IPS DF 4.7 (cell line): ENCODE measurements at regions not wholly inside any gene's neighbourhood (a gene's known extent, or its start where the extent isn't known, plus 50 kb on each side); places are given as distances from the start of the nearest gene placed in this dataset.
"Not testable (repeated sequence)": the region's sequence is repeated elsewhere in the genome, so short reads cannot be mapped to it uniquely, and the experiment has no call there.

Experiments used
- DNase-seq: peaks from one replicate; pipeline ENCODE4 v3.0.0-alpha.2; 2013; ENCODE audit warnings: low spot score; ENCODE audit errors: extremely low read depth

GRCh38 chr10:23493711-23494110 lies 54.8 kb downstream of the OTUD1 start:
- DNase-seq, result no peak

GRCh38 chr10:23496727-23497126 lies 57.9 kb downstream of the OTUD1 start:
- DNase-seq, result no peak

- DNase-seq, result no peak
Measured at GRCh38 chr10:23499372-23500132, 60.7 kb downstream of the OTUD1 start.

DNA sequence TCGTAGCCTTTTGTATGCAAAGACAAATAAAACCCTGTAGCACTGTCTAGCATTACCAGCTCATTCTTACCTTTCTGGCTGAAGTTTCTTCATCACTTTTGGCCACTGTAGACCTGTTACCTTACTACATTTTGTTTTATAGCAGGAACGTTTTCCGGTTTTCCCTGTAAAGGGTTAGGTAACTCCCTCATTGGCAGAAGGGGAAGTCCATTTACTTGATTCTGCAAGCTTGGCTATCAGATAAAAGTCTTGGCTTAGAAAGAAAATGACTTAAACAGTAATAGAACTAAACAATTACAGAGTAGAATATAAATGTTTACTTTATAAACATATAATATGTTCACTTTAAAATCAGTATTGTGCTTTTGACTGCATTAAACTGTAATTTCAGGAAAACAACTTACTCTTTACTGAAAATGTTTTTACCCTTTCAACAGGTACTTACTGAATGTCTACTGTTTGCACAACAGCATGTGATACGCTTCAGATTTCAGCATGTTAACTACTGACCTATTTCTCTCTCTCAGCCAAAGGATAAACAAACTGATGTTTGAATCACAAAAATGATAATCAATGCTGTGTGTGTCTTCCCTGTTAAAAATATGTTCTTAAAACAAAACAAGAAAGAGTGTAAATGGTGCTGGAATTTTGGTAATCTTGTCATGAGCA lies 67.1 kb downstream of the OTUD1 start:
- no peak for DNase-seq

DNA sequence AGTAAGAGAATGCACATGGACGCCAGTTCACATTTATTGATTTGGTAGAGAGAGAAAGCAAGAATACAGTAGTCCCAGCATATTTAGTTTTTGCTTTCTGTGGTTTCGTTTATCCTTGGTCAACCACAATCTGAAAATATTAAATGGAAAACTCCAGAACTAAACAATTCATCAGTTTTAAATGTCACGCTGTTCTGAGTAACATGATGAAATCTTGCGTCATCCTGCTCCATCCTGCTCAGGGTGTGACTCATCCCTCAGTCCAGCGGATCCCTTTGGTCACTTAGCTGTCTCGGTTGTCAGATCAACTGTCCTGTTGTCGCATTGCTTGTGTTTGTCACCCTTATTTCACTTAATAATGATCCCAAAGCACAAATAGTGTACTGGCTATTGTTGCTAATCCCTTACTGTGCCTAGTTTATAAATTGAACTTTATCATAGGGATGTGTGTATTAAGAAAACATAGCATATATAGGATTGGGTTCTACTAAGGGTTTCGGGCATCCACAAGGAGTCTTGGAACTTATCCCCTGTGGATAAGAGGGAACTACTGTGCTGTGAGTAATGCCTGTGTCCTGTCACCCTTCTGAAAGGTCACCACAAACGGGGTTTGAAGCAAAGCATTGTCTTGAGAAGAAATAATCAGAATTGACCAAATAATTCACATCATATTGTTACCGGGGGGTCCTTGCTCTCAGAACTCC lies 73.6 kb downstream of the OTUD1 start:
- no peak for DNase-seq

DNA sequence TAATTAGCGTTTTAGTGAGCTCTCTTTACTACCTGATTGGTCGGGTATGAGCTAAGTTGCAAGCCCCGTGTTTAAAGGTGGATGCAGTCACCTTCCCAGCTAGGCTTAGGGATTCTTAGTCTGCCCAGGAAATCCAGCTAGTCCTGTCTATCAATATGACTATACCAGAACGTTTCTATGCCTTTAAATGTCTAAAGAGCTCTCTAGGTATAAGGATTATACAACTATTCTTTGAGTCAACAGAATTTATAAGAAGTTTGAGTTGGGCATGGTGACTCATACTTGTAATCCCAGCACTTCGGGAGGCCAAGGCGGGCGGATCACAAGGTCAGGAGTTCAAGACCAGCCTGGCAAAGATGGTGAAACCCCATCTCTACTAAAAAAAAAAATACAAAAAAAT lies 74.7 kb downstream of the OTUD1 start:
- not testable (repeated sequence) for DNase-seq

DNA sequence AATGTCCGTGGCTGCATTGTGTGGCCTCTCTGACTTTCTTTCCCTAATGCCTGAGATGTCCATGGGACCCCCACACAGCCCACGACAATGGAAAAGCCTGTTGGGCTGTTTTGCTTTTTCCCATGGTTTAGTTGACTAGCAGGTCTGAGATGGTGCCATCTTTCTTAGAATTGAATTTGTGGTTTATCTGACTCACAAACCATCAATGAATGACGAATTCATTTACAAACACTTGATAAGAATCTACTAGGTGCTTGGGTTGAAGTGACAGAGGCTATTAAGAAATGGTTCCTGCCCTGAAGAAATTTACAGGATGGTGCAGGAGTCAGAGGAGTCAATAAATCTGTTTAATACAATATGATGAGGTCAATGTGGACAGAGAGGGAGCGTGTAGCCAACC lies 75.4 kb downstream of the OTUD1 start:
- no peak for DNase-seq

DNA sequence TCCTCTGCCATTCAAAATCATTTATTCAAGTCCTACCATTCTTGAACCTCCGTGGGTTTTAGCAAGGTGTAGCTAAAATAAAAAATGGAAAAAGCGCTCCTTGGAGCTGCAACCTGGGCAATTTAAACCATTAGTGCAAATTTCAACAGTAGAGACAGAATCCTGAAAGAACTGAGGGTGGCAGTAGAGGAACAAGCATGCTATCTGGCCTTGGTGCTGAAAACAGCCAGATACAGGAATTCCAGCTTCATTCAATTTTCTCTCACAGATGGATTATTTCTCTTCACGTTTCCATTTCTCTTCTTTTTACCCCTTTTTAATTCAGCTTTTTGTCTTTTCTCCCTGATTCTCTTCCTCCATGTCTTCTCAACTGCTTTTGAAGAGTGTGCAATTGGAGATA lies 77.7 kb downstream of the OTUD1 start:
- no peak for DNase-seq

DNA sequence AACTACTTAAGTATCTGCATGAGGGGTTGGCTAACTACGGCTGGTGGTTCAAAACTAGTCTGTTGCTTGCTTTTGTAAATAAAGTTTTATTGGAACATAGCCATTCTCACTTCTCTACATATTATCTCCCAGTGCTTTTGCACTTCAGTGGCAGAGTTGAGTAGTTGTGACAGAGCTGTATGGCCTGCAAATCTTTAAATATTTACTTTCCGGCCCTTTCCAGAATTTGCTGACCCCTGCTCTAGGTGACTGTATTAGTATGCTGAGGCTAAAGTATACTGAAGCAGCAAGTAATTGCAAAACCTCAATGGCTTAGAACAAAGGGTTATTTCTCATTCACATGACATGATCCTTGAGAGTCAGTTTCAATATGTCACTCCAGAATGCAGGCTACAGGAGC lies 78.3 kb downstream of the OTUD1 start:
- DNase-seq, result no peak

DNA sequence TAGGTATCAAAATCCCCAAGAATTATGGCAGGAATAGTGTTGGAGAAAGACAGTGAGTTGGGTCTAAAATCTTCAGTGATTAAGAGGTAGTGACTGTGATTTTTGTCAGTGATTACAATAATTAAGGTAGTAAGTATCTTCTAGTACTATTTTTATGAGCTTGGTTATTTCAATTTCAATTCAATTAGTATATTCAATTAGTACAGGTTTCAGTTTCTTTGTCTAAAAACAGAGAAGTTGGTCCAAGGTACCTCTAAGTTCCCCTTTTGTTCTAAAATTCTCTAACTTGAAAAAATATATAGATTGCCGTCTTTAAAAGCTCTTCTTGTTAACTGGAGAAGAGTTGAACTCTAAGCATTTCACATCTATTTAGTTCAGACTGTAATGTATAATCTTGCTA lies 82.9 kb downstream of the OTUD1 start:
- no peak for DNase-seq

GRCh38 chr10:23522345-23522744 lies 83.5 kb downstream of the OTUD1 start:
- no peak for DNase-seq

DNA sequence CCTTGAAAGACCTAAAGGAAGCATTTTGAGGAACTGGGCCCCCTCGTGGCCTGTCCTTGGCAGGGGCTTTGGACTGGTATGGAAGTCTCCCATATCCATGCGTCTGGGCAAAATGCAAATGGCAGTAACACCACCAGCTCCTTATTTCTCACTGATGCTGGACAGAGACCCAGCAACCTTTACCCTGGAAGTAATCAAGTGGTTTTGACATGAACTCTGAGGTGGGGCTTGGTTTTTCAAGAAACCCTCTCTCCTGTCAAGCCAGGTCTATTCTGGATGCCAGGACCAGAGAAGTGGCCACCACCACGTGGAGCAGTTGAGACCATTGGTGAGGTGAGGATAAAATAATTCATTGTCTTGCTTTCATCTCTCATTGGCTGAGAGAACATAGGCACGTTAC lies 84.4 kb downstream of the OTUD1 start:
- no peak for DNase-seq

DNA sequence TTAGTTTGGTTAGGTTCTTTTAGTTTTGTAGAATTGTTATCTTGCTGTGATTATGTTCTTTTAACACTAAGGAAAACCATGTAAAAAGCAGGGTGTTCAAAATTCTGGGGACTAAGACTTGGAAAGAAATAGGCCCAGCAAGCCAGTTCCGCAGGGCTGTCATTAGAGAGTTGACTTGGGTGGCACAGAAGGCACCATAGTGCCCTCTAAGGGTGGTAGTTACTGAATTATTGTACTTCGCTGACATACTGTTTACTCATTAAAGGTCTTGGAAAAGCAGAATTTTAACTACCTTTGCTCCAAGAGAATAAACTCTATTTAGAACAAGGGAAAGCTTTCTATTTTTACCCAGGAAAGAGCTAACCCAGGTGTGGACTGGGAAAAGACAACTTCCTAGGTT lies 86.5 kb downstream of the OTUD1 start:
- no peak for DNase-seq

GRCh38 chr10:23528419-23528818 lies 89.5 kb downstream of the OTUD1 start:
- no peak for DNase-seq

DNA sequence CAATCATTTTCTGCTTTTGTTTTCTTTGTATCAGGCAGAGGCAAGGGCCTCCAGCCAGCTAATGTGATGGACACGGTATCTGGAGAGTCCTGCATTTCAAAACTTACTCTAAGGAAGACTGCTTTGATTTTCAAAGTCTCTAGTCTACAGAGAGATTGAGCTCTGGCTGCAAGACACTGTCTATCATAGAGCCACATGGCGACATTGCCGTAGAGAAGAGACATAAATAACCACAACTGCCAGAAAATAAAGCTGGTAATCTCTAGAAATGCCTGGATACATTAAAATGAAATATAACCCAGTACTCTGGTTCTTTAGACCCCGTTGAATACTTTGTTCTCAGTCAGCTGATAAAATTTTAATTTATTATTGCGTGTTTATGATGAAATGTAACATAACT lies 90.8 kb downstream of the OTUD1 start:
- DNase-seq, result no peak

DNA sequence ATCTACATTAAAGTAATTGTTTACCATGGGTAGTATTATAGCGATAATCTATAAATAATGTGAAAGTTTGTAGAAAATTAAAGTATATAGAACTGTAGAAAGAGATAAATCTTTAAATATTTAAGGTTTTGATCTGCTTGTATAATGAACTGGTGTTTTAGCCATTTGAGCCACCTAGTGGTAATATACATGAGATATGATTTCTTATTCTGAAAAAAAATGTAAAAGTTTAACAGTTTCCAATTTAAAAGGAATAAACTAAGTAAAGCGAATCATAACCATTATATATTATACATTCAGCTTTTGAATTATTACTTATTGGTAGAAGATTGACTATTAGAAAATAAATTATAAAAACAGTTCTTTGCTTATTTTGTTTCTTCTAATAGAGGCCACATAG lies 91.2 kb downstream of the OTUD1 start:
- no peak for DNase-seq

- DNase-seq, result no peak
Measured at GRCh38 chr10:23533212-23533611, 94.3 kb downstream of the OTUD1 start.

DNA sequence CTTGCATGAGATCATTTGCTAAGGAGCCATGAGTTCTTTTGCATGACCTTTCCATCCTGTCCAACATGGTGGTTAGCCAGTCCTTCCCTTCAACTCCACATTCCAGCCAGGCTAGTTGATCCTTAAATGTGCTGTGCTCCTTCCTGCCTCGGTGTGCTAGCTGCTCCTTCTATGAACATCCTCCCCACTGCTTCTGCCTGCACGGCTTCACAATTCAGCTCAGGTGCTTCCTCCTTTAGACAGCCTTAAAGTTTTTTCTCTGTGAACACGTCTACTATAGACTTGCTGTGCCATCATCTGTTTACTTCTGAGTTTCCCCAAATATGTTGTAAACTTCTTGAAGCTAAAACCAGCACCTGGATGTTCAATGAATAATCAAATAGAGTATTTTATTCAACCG lies 95.5 kb downstream of the OTUD1 start:
- no peak for DNase-seq

- DNase-seq, result no peak
Measured at GRCh38 chr10:23534761-23535160, 95.9 kb downstream of the OTUD1 start.

GRCh38 chr10:23535381-23535780 lies 96.5 kb downstream of the OTUD1 start:
- DNase-seq, result no peak

GRCh38 chr10:23538968-23539367 lies 100.1 kb downstream of the OTUD1 start:
- no peak for DNase-seq

- DNase-seq, result no peak
Measured at GRCh38 chr10:23540401-23541030, 101.6 kb downstream of the OTUD1 start.
